ENCODE measurements at regions not wholly inside any gene's neighbourhood (a gene's known extent, or its start where the extent isn't known, plus 50 kb on each side); places are given as distances from the start of the nearest gene placed in this dataset.

- DNase-seq = no peak
These were observed 82.9 kb upstream of the TMEFF2 start for GRCh38 chr2:192277494-192278109.

- DNase-seq = no peak
These were observed 80.9 kb upstream of the TMEFF2 start for GRCh38 chr2:192275632-192276031.

GRCh38 chr2:192267484-192267883 is 72.8 kb upstream of the TMEFF2 start:
- no peak for DNase-seq

- DNase-seq = no peak
These were observed 71.0 kb upstream of the TMEFF2 start for GRCh38 chr2:192265751-192266150.

GRCh38 chr2:192254444-192254843 is 59.7 kb upstream of the TMEFF2 start:
- no peak for DNase-seq

- DNase-seq = no peak
These were observed 59.0 kb upstream of the TMEFF2 start for GRCh38 chr2:192253692-192254091.

GRCh38 chr2:192250961-192251360 is 56.2 kb upstream of the TMEFF2 start:
- no peak for DNase-seq

- DNase-seq = no peak
These were observed 52.7 kb upstream of the TMEFF2 start for GRCh38 chr2:192247456-192247855.

- no peak for DNase-seq
These were observed 51.6 kb upstream of the TMEFF2 start for GRCh38 chr2:192246297-192246696.

- no peak for DNase-seq
These were observed 50.6 kb upstream of the TMEFF2 start for GRCh38 chr2:192245329-192245728.

Data from NCI-H146 (cell line).